ENCODE measurements at regions not wholly inside any gene's neighbourhood (a gene's known extent, or its start where the extent isn't known, plus 50 kb on each side); places are given as distances from the start of the nearest gene placed in this dataset.

GRCh38 chr12:23282701-23283100 is 657.7 kb downstream of the ETNK1 start:
- TF ChIP-seq CTCF (IDR thresholded peaks at IDR 0.05; ENCODE audit: low read depth, low read length, missing input control) (no peak), EGR1 (IDR thresholded peaks at IDR 0.05; ENCODE audit: low read depth in 2 of 2) (no peak), YY1 (IDR thresholded peaks at IDR 0.05) (no peak)

Measured in liver (tissue), 3 donors.